Skeletal muscle cell (primary cell): ENCODE measurements at regions not wholly inside any gene's neighbourhood (a gene's known extent, or its start where the extent isn't known, plus 50 kb on each side); places are given as distances from the start of the nearest gene placed in this dataset.

ENCODE experiments used
- DNase-seq: peaks from one replicate; pipeline ENCODE4 v3.0.0-alpha.2; 2010; ENCODE audit warnings: low read depth
- H3K4me3 ChIP-seq: 2 replicates; pipeline ENCODE4 v1.5.1; 2011; ENCODE audit warnings: low read depth, mild to moderate bottlenecking, control low read depth, low read length, moderate library complexity

DNA sequence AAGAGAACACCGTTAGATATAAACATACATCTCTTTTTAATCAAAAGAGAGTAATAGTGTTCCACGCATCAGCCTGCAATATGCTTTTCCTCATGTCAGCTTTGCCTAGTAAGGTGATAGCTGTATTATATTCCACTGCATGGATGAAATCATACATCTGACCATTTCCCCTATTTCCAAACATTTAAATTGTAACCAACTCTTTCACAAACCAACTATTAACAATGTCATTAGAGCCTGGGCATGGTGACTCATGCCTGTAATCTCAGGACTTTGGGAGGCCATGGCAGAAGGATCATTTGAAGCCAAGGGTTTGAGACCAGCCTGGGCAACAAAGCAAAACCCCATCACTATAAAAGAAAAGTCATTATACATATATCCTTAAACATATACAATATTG is 284.8 kb downstream of the BCL11A start:
- DNase-seq: no peak
- no peak overlapping the region for H3K4me3 ChIP-seq

DNA sequence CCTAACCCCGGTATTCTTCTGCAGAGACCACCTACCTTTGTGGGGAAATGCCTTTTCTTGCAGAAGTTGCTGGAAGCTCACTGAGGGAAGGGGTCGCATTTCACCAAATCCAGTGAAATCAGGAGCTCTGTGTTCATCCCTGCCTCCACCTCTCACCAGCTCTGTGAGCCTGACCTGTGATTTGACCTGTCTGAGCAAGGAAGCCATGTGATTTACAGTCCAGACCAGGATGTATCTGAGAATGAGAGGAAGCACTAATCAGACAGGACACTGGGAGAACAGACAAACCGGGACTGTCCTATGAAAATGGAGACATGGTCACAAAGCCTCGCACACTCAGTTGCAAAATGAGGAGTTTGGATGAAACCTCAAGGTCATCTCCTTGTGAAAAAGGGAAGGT is 285.4 kb downstream of the BCL11A start:
- H3K4me3 ChIP-seq: no peak overlapping the region
- DNase-seq: no peak

DNA sequence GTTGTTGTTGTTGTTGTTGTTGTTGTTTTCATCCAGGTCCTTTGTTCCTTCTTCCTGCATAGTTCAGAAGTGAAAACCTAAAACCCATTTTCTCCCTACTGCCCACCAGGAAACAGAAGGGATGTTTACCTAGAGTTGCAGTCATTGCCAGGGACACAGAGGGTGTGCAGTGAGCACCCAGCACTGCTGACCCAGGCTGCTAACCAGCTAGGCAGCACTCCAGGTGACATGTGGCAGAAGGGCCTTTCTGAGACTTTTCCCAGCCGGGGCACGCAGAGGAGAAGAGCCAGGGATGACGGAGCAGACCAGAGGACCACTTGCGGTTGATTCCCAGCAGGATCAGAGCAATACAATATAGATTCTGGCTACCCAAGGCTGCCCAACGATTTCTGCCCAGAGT is 286.3 kb downstream of the BCL11A start:
- no peak overlapping the region for H3K4me3 ChIP-seq
- no peak for DNase-seq

DNA sequence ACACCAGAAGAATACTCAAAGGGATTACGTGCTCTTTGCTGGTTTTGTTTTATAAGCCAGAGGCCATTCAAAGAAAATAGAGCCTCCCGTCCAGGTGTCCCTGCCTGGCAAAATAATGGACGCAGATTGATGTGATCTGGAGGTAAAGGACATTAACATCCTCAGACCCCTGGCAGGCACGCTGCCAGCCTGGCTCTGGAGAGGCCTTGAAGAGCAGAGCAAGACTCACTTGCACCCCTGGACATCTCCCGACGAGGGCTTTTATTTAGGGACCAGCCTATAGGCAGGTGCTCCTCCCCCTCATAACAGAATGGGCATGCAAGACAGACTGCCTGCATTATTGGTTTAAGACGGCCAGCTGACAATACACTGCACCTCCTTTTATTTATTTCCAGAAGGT is 291.3 kb downstream of the BCL11A start:
- DNase-seq: no peak
- no peak overlapping the region for H3K4me3 ChIP-seq

DNA sequence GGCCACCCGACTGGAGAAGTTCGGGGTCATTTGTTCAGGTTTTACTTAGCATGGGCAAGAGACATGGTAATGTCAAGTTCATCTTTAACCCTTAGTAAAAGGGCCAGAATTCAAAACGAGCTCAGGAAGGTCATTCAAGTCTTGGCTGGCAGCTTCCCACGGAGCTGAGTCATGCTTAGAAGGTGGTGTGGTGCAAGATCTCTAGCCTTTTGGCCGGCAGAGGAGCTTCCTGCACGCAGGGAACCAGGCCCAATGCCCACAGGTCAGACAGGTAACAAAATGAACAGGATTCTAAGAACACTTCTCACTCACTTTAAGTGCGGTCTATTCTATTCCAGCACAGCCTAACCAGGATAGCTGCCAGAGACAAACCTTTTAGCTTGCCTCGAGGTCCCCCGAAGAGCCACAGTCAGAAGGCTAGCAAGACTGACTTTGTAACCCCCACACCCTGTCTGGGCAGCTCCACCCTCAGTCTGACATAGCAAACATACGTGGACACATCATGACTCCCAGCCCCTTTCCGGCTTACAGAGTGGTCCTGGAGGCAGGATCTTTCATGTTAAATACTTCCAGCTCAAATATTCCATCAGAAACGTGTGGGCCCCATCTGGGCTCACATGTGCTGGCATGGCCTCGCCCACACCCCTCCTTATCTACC is 292.7 kb downstream of the BCL11A start:
- no peak overlapping the region for H3K4me3 ChIP-seq
- no peak for DNase-seq

DNA sequence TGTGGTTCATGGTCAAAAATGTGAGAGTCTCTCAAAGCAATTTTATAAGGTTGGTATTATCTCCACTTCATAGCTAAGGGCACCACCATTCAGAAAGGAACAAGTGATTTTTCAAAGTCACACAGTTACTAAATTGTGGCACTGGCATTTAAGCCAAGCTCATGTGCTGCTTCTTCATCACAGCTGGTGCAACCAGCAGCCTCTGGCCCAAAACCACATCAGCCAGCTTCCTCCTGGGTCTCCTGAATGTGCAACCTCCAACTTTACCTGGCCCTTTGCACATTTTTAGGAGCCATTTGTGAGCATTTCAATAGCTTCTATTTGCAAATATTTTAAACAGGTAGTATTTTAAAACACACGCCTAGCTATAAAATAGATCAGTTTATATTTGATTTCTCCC is 293.7 kb downstream of the BCL11A start:
- H3K4me3 ChIP-seq: no peak overlapping the region
- DNase-seq: no peak

DNA sequence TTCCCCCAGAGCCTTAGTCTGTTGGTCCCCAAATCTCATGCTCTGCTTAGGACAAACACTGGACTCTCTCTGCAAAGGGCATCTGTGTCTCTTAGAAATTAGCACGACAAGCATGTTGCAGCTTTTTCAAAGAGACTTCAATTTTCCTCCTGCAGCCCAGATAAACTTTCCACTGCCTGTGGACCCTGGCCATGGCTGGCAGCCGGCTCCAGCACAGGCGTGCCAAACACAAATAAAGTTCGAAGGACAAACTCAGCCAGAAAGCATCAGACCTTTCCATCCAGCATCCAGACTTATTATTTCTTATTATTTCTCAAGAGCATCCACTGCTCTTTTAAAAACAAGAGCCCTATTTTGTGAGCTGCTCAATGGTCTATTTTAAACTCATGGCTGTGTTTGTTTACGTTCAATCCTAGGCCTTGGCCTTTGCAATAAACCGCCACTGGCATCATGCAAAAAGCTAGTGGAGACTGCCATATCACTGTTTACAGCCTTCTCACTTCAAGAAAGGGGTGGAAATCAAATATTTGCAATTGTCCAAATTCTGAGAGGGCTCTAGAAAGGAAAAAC is 300.8 kb downstream of the BCL11A start:
- no peak for DNase-seq
- no peak overlapping the region for H3K4me3 ChIP-seq

DNA sequence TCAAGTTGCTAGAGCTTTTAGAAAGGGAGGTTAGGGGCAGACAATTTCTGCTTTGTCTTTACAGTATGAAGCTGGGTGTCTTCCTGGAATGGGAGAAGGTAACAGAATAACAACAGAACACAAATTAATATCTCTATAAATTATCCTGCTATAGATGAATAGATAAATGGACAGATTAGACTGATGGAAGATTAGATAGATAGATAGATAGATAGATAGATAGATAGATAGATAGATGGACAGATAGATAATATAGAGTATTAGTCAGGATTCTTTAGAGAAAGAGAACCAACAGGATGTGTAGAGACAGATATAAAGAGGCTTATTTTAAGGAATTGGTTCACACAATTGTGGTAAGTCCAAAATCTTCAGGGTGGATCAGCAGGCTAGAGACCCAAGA is 302.2 kb downstream of the BCL11A start:
- no peak overlapping the region for H3K4me3 ChIP-seq
- DNase-seq: no peak

DNA sequence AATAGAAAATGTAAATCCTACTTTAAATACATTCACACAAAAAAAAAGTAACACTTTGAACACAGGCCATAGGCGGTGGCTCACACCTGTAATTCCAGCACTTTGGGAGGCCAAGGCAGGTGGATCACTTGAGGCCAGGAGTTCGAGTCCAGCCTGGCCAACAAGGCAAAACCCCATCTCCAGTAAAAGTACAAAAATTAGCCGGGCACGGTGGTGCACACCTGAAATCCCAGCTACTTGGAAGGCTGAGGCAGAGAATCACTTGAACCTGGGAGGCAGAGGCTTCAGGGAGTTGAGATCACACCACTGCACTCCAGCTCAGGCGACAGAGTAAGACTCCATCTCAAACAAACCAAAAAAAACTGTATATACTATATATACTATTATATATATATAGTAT is 303.6 kb downstream of the BCL11A start:
- no peak for DNase-seq
- no peak overlapping the region for H3K4me3 ChIP-seq

DNA sequence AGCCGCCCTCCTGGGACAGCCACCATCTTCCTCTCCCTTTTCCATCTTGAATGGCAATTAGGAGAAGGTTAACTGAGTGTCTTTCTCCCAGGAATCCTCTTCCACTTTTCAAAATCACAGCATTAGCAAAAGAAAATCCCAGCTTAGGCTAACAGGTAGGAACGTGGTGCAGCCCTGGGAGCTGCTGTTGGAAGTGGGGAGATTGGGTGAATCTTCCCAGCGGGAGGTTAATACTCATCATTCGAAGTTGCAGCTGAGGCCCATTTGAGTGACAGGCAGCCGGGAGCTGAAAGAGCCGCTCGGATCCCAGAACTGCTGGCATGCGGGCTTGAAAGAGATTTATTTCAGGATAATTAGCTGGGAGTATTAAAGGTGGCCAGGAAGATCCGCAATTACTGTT is 306.0 kb downstream of the BCL11A start:
- DNase-seq: no peak

DNA sequence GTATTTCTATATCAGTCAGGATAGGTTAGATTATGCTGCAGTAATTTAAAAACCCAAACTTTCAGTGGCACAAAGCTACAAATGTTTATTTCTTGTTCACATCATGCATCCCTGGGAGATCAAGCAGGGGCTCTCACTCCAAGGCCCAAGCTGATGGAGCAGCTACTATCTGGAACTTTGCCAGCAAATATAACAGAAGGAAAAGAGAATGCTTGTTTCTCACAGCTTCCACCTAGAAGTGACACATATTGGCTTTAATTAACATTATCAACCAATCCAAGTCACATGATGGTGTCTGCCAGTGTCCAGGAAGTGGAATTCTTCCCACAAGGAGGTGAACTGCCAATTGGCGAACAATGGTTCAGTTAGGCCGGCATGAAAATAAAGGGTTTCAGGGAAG is 306.9 kb downstream of the BCL11A start:
- H3K4me3 ChIP-seq: no peak overlapping the region
- DNase-seq: no peak

More for the DNA sequence above, 306.0 kb downstream of the BCL11A start:
- no peak overlapping the region for H3K4me3 ChIP-seq

DNA sequence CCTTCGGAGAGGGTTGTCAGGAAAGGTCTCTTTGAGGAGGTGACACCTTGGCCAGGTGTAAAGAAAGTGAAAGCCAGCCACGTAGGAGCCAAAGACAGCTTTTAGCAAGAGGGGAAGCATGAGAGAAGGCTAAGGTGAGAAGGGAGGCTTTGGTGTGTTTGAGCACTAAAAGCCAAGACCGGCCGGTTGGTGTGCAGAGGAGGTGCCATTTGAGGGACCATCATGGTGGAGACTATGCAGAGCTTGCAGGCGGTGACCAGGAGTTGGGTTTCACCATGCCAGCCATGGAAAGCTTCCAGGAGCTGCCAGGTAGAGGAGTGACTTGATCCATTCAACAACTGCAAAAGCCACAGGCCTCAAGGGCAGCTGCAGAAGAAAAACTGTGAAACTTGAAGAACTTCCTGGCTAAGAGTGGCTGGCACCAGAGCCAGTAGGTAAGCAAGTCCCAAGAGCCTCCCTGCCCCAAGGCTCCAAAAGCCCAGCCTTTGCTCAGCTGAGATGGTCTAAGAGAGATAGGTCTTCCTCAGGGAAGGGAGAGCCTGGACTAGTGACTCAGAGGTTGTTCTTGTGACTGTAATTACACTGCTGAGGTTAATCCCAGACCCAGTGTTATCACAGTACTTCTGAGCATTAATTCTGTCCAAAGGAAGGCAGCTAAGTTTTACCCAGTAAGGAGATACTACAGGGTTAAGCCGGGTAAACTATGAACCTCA is 319.0 kb downstream of the BCL11A start:
- H3K4me3 ChIP-seq: no peak overlapping the region
- DNase-seq: no peak

DNA sequence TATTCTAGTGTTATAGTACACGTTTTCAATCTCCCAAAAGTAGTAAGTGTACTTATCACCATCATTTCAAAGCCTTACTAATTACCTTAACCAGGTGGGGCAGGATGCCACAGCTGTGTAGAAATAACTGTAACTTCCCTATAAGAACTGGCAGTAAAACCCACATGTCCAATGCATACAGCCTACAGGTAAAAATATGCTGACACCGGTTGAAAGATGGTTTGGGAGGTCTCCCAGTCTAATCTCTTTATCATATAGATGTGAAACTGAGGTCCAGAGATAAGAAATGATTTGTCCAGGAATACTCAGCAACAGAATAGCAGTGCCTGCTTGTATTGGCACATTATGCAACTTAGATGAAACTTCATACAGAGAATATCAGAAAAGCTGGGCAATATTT is 322.9 kb downstream of the BCL11A start:
- DNase-seq: no peak

DNA sequence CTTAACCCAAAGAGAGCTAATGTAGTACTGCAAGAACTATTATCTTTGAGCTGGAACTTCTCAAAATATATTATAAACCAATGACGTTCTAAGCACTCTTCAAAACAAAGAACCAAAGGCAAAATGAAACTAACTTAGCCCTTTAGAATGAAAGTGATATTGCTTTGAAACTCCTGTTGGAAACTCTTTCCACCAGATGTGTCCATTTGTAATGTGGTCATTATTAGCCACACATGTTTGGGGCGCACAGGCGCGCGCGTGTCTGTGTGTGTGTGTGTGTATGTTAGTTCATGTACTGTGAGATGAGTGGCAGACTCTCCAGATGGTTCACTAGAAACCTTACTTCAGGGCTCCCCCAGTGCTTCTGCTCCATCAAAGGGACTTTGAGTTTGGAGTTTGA is 323.4 kb downstream of the BCL11A start:
- DNase-seq: no peak
- H3K4me3 ChIP-seq: no peak overlapping the region

More for the DNA sequence above, 322.9 kb downstream of the BCL11A start:
- no peak overlapping the region for H3K4me3 ChIP-seq

DNA sequence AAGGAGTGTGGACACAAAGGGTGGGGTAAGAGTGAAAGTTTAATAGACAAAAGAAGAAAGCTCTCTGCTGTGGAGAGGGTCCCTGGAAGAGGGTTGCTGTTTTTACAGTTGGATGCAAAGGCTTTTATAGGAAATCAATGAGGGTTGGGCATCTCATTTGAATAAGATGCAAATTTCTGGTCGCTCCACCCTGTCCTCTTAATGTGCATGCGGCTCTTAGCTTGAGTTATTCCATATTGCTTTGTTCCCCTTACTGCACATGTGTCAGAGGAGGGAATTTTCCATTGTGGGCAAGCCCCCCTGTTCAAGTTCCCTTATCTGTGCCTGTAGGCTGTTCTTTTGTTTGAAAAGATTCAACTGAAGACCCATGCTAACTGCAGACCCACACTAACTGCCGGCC is 326.5 kb downstream of the BCL11A start:
- no peak overlapping the region for H3K4me3 ChIP-seq
- DNase-seq: no peak

DNA sequence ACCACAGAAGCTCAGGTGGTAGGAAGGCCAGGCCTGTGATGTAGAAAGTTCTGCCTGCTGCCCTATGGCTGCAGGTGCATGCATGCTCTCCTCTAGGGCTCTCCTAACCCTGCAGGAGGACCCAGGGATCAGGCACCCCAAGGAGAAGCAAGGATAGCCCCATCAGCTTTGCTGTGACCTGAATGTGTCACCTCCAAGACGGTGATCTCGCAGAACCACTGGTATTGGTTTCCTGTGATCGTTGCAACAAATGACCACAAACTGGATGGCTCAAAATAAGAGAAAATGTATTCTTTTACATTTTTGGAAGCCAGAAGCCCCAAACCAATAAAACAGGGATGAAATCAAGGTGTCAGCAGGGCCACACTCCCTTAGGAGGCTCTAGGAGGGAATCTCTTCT is 327.3 kb downstream of the BCL11A start:
- H3K4me3 ChIP-seq: no peak overlapping the region
- no peak for DNase-seq

DNA sequence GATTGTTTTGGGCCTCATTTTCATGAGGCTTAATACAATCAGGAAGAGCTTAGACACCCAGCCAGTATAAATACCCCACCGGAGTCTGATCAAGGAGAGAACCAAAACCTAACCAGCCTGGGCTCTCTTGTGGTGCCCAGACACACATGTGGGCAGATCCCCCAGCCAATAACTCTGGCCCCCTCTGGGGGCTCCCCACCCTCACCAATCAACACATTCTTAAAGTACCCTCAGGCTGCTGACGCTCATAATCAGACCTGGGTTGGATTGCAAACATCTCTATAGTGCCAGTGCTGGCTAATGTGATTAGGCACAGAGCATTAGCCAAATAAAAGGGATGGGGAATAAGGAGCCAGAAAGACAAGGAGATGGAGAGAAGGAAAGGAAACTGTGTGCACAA is 329.6 kb downstream of the BCL11A start:
- H3K4me3 ChIP-seq: no peak overlapping the region
- DNase-seq: no peak

DNA sequence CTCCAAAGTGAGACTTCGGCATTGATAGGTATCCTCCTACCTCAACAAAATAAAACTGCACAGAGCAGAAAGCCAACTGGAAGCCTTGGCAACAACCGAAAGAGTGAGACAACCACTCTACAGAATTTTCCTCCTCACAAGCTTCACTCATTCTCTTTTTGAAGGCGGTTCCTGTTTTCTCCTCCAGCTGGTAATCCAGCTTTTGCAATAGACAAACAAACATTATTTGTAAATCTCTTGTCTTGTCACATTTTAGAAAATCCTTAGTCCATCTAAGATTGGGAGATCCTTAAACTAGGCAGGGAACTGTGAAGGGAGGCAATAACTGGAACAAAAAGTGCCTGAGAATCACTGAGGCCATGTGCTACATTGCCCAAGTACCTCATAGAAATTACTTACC is 332.4 kb downstream of the BCL11A start:
- DNase-seq: no peak
- H3K4me3 ChIP-seq: no peak overlapping the region

DNA sequence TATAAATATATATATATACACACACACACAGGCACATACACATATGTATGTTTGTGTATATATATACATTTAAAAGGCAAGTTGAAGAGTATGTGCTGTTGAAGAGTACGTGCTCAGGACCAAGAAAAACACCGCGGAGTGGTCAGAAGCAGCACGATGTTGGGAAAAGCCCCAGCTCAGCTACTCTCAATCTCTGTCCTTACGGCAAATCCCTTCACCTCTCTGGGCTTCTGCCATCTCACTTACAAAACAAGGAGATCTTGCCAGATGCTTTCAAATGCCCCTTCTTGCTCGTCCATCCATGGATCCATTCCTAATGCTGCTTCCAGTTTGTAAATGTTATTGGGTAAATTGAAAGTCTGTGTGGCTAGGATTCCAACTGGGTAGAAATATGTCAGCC is 333.9 kb downstream of the BCL11A start:
- H3K4me3 ChIP-seq: no peak overlapping the region
- no peak for DNase-seq

DNA sequence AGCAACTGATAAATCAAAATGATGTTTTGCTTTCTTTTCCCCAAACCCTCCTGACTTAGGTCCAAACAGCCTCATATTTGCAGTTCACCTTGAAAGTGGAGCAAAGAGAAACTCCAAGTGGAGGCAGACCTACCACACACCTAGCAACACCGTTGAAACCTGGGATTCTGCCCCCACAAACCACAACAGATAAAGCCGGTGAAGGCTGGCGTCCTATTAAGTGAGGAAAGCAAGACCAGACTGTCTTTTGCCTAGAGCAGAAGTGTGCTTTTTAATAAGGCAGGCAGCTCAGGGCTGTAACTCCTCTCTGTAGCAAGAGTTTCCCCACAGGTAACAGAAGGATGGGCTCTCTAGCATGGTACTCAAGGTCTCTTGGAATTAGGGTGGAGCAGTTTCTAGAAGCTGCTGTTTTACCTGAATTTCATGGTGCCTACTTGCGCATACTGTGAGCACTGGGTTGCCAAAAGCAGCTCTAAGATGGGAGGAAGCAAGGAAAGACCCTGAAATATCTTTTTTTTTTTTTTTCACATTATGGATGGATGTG is 336.9 kb downstream of the BCL11A start:
- DNase-seq: no peak
- H3K4me3 ChIP-seq: no peak overlapping the region

DNA sequence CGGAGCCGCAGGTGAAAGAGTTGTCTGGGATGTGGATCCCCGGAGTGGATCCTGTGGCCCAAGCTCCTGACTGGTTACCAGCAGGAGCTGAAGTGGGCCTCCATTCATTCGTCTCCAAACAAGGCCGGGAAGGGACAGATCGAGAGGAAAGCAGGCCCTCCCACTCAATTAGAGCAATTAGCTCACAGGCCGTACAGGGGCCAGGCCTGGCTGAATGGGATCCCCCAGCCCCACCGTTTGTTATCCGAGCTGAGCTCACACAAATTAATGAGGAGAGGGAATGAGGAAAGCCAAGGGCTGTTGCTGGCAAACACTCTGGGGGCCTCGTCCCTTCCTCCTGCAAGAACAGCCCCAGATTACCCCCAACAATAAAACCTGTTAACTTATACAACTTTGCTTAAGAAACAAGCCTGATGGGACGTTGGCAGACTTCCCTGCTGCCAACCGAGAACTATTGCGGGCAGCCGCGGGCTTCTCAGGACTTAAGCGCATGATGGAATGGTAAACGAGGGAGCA is 338.0 kb downstream of the BCL11A start:
- no peak overlapping the region for H3K4me3 ChIP-seq
- DNase-seq: no peak
